Lower leg skin (tissue), 4 donors: ENCODE measurements at regions not wholly inside any gene's neighbourhood (a gene's known extent, or its start where the extent isn't known, plus 50 kb on each side); places are given as distances from the start of the nearest gene placed in this dataset.

Experiments
- DNase-seq, 2 donors: peaks; one replicate each; pipeline ENCODE4 v3.0.0-alpha.2; 2019; ENCODE audit warnings: low spot score in 2 of 2
- H3K4me3 ChIP-seq: fragments of 200-600 bp; sonication (generic); 2 replicates; pipeline ENCODE4 v1.5.1; 2017; ENCODE audit warnings: mild to moderate bottlenecking, low read depth; ENCODE audit not compliant: poor library complexity, severe bottlenecking
- CTCF ChIP-seq, 3 donors: fragments of 450-650 bp; IDR thresholded peaks; one replicate each; pipeline ENCODE4 v1.5.1; 2016; ENCODE audit warnings: antibody characterized with exemption in 3 of 3, mild to moderate bottlenecking in 3 of 3, moderate library complexity in 2 of 3
- POLR2A ChIP-seq, 2 donors: fragments of 450-650 bp; IDR thresholded peaks; one replicate each; pipeline ENCODE4 v1.6.1; 2016 to 2017; ENCODE audit warnings: antibody characterized with exemption in 2 of 2, mild to moderate bottlenecking in 1 of 2, moderate library complexity in 1 of 2
- WGBS, 2 donors: methylation state at CpG; one replicate each; pipeline ENCODE4 v1.1.5; 2018; 5-methylcytosine and 5-hydroxymethylcytosine counted together
- intact Hi-C: fragments of 100-400 bp; cut with DNase I; formaldehyde crosslinking; loops from one replicate; pipeline ENCODE4 v1.15.0; 2023; ENCODE audit warnings: low total_unique reads

DNA sequence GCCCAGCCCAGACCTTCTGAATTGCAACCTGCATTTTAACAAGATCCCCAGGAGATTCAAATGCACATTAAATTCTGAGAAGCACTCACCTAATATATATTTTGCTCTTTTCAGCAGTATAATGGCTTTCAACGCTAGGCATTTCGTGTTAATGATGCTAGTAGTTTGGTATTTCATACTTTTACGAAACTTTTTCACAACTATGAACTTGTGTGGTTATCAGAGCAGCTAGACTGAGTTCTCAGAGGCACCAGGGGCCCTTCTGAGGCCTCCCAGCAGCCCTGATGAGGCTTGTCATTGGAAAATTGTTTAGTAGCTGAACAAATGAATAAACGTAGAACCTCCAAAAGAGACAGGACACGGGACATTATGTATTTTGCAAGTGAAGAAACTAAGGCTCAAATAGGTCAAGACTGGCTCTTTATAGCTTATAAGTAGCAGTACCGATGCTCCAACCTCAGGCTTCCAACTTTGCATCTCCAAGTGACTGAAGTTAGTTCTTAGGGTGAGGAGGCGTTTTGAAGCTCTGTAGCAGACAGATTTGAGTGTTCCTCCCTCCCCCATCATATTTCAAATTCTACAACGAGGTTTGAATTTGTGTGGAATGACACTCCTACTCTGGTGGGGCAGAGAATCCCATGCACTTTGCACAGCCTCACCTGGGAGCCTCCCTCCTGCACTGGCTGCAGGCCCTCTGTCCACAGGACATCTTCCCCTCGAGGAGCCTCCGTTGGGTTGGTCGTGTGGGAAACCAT, 121.1 kb upstream of the SLC25A48 start:
- TF ChIP-seq POLR2A (IDR thresholded peaks at IDR 0.05) (no peak), CTCF (IDR thresholded peaks at IDR 0.05) (no peak)
- no peak for DNase-seq
- WGBS, 2 donors: 84% methylated on average over 11 of the region's 11 CpGs
- no peak overlapping the region for H3K4me3 ChIP-seq
- intact Hi-C loops: no loop called here

GRCh38 chr5:135711911-135712310, 122.6 kb upstream of the SLC25A48 start:
- TF ChIP-seq CTCF (IDR thresholded peaks at IDR 0.05) (no peak), POLR2A (IDR thresholded peaks at IDR 0.05) (no peak)
- 32 to 57% methylated on average over 6 of the region's 6 CpGs for WGBS, 2 donors
- DNase-seq: no peak
- no peak overlapping the region for H3K4me3 ChIP-seq
- intact Hi-C loops: no loop called here

DNA sequence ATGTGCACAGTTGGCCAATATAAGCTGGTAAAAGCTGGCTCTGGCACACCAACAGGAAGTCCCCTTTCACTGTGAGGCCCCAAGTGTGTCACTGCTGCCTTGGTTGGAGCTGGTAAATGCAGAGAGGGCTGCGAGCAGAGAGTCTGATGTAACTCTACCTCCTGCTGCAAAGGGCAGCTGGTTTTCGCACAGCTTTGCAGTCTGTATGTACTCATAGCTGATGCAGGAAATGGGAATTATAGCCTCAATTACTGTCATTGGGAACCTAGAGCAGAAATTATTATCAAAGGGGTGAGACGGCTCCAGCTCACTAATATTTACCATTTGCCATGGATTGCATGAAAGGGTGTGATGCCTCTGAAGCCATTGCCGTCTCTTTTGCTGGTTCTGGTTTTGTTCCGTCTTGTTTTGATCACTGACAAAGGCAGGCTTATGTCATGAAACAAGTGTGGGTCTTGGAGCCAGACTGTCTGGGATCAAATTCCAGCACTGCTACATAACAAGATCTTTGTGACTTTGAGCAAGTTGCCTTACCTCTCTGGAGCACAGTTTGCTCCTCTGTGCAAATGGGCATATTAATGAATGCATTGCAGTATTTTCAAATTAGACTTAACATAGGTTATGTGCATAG, 124.3 kb upstream of the SLC25A48 start:
- WGBS, 2 donors: 34 to 41% methylated on average over 5 of the region's 5 CpGs
- intact Hi-C loops: no loop called here
- DNase-seq: no peak
- H3K4me3 ChIP-seq: no peak overlapping the region
- TF ChIP-seq CTCF (IDR thresholded peaks at IDR 0.05) (no peak), POLR2A (IDR thresholded peaks at IDR 0.05) (no peak)

- 38 to 54% methylated on average over 3 of the region's 3 CpGs for WGBS, 2 donors
- TF ChIP-seq POLR2A (IDR thresholded peaks at IDR 0.05) (no peak), CTCF (IDR thresholded peaks at IDR 0.05) (no peak)
- peak in 1 of 2 donors; percentile 74 for DNase-seq
- no peak overlapping the region for H3K4me3 ChIP-seq
- intact Hi-C loops: no loop called here
Measured at GRCh38 chr5:135709208-135709575, 125.3 kb upstream of the SLC25A48 start.

DNA sequence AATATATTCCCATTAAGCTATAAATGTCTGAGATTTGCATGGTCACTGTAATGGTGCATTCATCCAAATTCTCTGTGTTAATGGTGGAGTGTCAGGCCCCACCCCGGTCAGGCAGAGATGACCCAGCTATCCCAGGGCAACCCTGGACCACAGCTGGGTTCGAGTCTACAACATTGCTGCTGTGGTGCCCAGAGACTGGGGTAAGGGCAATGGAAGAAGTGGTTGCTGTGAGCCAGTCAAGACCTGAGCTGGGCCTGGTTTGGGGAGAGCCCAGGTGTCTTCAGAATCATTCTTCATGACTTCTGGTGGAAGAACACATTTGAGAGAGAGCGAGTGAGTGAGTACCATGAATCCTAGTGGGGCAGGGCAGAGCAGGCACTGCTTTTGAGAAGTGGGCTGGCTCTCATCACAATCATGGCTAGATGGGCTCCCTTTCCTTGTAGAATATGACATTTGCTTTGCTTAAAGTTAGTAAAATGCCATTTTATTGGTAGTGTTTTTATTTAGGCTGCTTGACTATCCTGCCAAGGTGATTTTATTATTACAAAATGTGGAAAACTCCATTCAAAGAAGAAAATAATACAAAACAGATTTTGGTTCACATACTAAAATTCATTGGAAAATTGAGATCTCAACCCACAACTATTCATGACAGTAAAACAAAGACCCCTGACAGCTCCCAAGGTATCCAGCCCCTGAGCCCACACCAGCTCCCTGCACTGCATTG, 125.8 kb upstream of the SLC25A48 start:
- WGBS, 2 donors: 79 to 93% methylated on average over 3 of the region's 3 CpGs
- no peak for DNase-seq
- intact Hi-C loops: no loop called here

More for the DNA sequence above, 125.8 kb upstream of the SLC25A48 start:
- H3K4me3 ChIP-seq: no peak overlapping the region
- TF ChIP-seq POLR2A (IDR thresholded peaks at IDR 0.05) (no peak), CTCF (IDR thresholded peaks at IDR 0.05) (no peak)
